ENCODE measurements at regions not wholly inside any gene's neighbourhood (a gene's known extent, or its start where the extent isn't known, plus 50 kb on each side); places are given as distances from the start of the nearest gene placed in this dataset.
"Not testable (repeated sequence)": the region's sequence is repeated elsewhere in the genome, so short reads cannot be mapped to it uniquely, and the experiment has no call there.

- H4K8ac ChIP-seq (ENCODE audit: low read length): no peak overlapping the region
- no peak overlapping the region for H3K18ac ChIP-seq (ENCODE audit: low read depth in 1 of 2, low read length in 2 of 2)
- H3K4ac ChIP-seq (ENCODE audit: low read depth in 1 of 2, low read length in 2 of 2): no peak overlapping the region
- no peak overlapping the region for H3K23ac ChIP-seq (ENCODE audit: low read length in 2 of 2)
- H2BK12ac ChIP-seq (ENCODE audit: low read length in 2 of 2): no peak overlapping the region
- no peak overlapping the region for H3K4me2 ChIP-seq (ENCODE audit: low read length, poor library complexity, severe bottlenecking)
- no peak overlapping the region for H3K4me3 ChIP-seq (ENCODE audit: insufficient read depth in 1 of 2, low read depth in 1 of 2, low read length in 2 of 2)
- no peaks in the 10 kb centered on the region for H3K4me1 ChIP-seq (ENCODE audit: control insufficient read depth, insufficient read depth, low read depth, low read length)
- WGBS: 92% methylated on average over 2 of the region's 2 CpGs
- H2AFZ ChIP-seq (ENCODE audit: low read depth, low read length): no peak overlapping the region
- no peak overlapping the region for H2BK120ac ChIP-seq (ENCODE audit: low read depth, low read length)
- no peaks in the 10 kb centered on the region for H3K79me1 ChIP-seq (replicated peaks; ENCODE audit: low read length, poor library complexity, severe bottlenecking)
- H3K9ac ChIP-seq (ENCODE audit: low read length): no peak overlapping the region
- H3K9me3 ChIP-seq (ENCODE audit: control insufficient read depth, low read length): no peaks in the 10 kb centered on the region
- H2AK5ac ChIP-seq (ENCODE audit: low read length, severe bottlenecking): no peak overlapping the region
- no peaks in the 10 kb centered on the region for H3K36me3 ChIP-seq (ENCODE audit: control insufficient read depth in 1 of 2, insufficient read depth in 2 of 2, low read depth in 1 of 2, low read length in 2 of 2)
- H3K27ac ChIP-seq (ENCODE audit: low read length, poor library complexity, severe bottlenecking): no peak overlapping the region
- no peak for DNase-seq
- H2BK15ac ChIP-seq (ENCODE audit: low read depth, poor library complexity, severe bottlenecking): no peak overlapping the region
- no peak overlapping the region for H4K91ac ChIP-seq (ENCODE audit: low read length)
- no peak overlapping the region for H2BK5ac ChIP-seq (ENCODE audit: low read depth, low read length, poor library complexity, severe bottlenecking)
- H3K27me3 ChIP-seq (ENCODE audit: control insufficient read depth in 1 of 2, insufficient read depth in 1 of 2, low read length in 2 of 2): no peaks in the 10 kb centered on the region
- no peak overlapping the region for H3K14ac ChIP-seq (ENCODE audit: low read length in 2 of 2)
Observed at GRCh38 chr6:62982951-62983350, 228.3 kb upstream of the FKBP1C start.

GRCh38 chr6:62991696-62992095 lies 219.6 kb upstream of the FKBP1C start:
- not testable (repeated sequence) for H2BK5ac ChIP-seq (ENCODE audit: low read depth, low read length, poor library complexity, severe bottlenecking); H2AFZ ChIP-seq (ENCODE audit: low read depth, low read length); H2BK15ac ChIP-seq (ENCODE audit: low read depth, poor library complexity, severe bottlenecking); H4K91ac ChIP-seq (ENCODE audit: low read length); H2BK12ac ChIP-seq (ENCODE audit: low read length in 2 of 2); H3K4me1 ChIP-seq (ENCODE audit: control insufficient read depth, insufficient read depth, low read depth, low read length); H3K27me3 ChIP-seq (ENCODE audit: control insufficient read depth in 1 of 2, insufficient read depth in 1 of 2, low read length in 2 of 2); H3K4ac ChIP-seq (ENCODE audit: low read depth in 1 of 2, low read length in 2 of 2); H2AK5ac ChIP-seq (ENCODE audit: low read length, severe bottlenecking); H3K9me3 ChIP-seq (ENCODE audit: control insufficient read depth, low read length); H3K36me3 ChIP-seq (ENCODE audit: control insufficient read depth in 1 of 2, insufficient read depth in 2 of 2, low read depth in 1 of 2, low read length in 2 of 2); DNase-seq; H3K14ac ChIP-seq (ENCODE audit: low read length in 2 of 2); H3K79me1 ChIP-seq (replicated peaks; ENCODE audit: low read length, poor library complexity, severe bottlenecking); H3K9ac ChIP-seq (ENCODE audit: low read length); H3K27ac ChIP-seq (ENCODE audit: low read length, poor library complexity, severe bottlenecking); H3K23ac ChIP-seq (ENCODE audit: low read length in 2 of 2); H2BK120ac ChIP-seq (ENCODE audit: low read depth, low read length); H3K4me2 ChIP-seq (ENCODE audit: low read length, poor library complexity, severe bottlenecking); H3K18ac ChIP-seq (ENCODE audit: low read depth in 1 of 2, low read length in 2 of 2); H3K4me3 ChIP-seq (ENCODE audit: insufficient read depth in 1 of 2, low read depth in 1 of 2, low read length in 2 of 2); H4K8ac ChIP-seq (ENCODE audit: low read length)
- WGBS: 96% methylated on average over 2 of the region's 4 CpGs

DNA sequence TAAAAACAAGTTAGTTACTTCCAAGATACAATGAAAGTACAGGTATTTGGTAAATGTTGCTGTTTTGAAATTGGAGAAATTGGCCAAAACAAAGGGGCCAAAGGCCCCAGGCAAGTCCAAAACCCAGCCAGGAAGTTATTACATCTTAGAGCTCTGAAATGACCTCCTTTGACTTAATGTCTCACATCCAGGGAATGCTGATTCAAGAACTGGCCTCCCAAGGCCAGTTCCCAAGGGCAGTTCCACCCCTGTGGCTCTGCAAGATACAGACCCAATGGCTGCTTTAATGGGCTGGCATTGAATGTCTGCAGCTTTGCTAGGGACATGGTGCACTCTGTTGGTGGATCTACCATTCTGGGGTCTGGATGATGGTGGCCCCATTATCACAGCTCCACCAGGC lies 217.3 kb upstream of the FKBP1C start:
- H3K14ac ChIP-seq (ENCODE audit: low read length in 2 of 2): no peak overlapping the region
- H3K18ac ChIP-seq (ENCODE audit: low read depth in 1 of 2, low read length in 2 of 2): no peak overlapping the region
- H2BK12ac ChIP-seq (ENCODE audit: low read length in 2 of 2): no peak overlapping the region
- H3K4ac ChIP-seq (ENCODE audit: low read depth in 1 of 2, low read length in 2 of 2): no peak overlapping the region
- peaks cover 2% of the 10 kb centered on the region for H3K79me1 ChIP-seq (replicated peaks; ENCODE audit: low read length, poor library complexity, severe bottlenecking)
- no peak overlapping the region for H2BK15ac ChIP-seq (ENCODE audit: low read depth, poor library complexity, severe bottlenecking)
- H3K27me3 ChIP-seq (ENCODE audit: control insufficient read depth in 1 of 2, insufficient read depth in 1 of 2, low read length in 2 of 2): no peaks in the 10 kb centered on the region
- H3K36me3 ChIP-seq (ENCODE audit: control insufficient read depth in 1 of 2, insufficient read depth in 2 of 2, low read depth in 1 of 2, low read length in 2 of 2): no peaks in the 10 kb centered on the region
- H3K27ac ChIP-seq (ENCODE audit: low read length, poor library complexity, severe bottlenecking): no peak overlapping the region
- no peak overlapping the region for H4K91ac ChIP-seq (ENCODE audit: low read length)
- H3K4me3 ChIP-seq (ENCODE audit: insufficient read depth in 1 of 2, low read depth in 1 of 2, low read length in 2 of 2): no peak overlapping the region
- H3K4me1 ChIP-seq (ENCODE audit: control insufficient read depth, insufficient read depth, low read depth, low read length): peaks cover 5% of the 10 kb centered on the region
- H3K4me2 ChIP-seq (ENCODE audit: low read length, poor library complexity, severe bottlenecking): no peak overlapping the region
- H2BK120ac ChIP-seq (ENCODE audit: low read depth, low read length): no peak overlapping the region
- H3K9ac ChIP-seq (ENCODE audit: low read length): no peak overlapping the region
- H4K8ac ChIP-seq (ENCODE audit: low read length): no peak overlapping the region
- no peak overlapping the region for H2AFZ ChIP-seq (ENCODE audit: low read depth, low read length)
- no peak overlapping the region for H3K23ac ChIP-seq (ENCODE audit: low read length in 2 of 2)
- no peaks in the 10 kb centered on the region for H3K9me3 ChIP-seq (ENCODE audit: control insufficient read depth, low read length)
- DNase-seq: no peak
- no peak overlapping the region for H2AK5ac ChIP-seq (ENCODE audit: low read length, severe bottlenecking)
- H2BK5ac ChIP-seq (ENCODE audit: low read depth, low read length, poor library complexity, severe bottlenecking): no peak overlapping the region

- no CpG with 5 or more reads among the region's 2 CpGs for WGBS
- Histone ChIP-seq H3K14ac (ENCODE audit: low read length in 2 of 2) (no peak overlapping the region), H3K4me1 (ENCODE audit: control insufficient read depth, insufficient read depth, low read depth, low read length) (peaks cover 5% of the 10 kb centered on the region), H4K8ac (ENCODE audit: low read length) (no peak overlapping the region), H3K23ac (ENCODE audit: low read length in 2 of 2) (no peak overlapping the region), H3K9ac (ENCODE audit: low read length) (no peak overlapping the region), H3K4me2 (ENCODE audit: low read length, poor library complexity, severe bottlenecking) (no peak overlapping the region), H2AK5ac (ENCODE audit: low read length, severe bottlenecking) (no peak overlapping the region), H3K4ac (ENCODE audit: low read depth in 1 of 2, low read length in 2 of 2) (no peak overlapping the region), H2BK120ac (ENCODE audit: low read depth, low read length) (no peak overlapping the region), H2BK5ac (ENCODE audit: low read depth, low read length, poor library complexity, severe bottlenecking) (peak overlapping the region; percentile 82), H3K27ac (ENCODE audit: low read length, poor library complexity, severe bottlenecking) (peak overlapping the region; percentile 99), H2BK15ac (ENCODE audit: low read depth, poor library complexity, severe bottlenecking) (no peak overlapping the region), H2AFZ (ENCODE audit: low read depth, low read length) (no peak overlapping the region), H3K79me1 (replicated peaks; ENCODE audit: low read length, poor library complexity, severe bottlenecking) (peaks cover 2% of the 10 kb centered on the region), H3K18ac (ENCODE audit: low read depth in 1 of 2, low read length in 2 of 2) (no peak overlapping the region), H3K27me3 (ENCODE audit: control insufficient read depth in 1 of 2, insufficient read depth in 1 of 2, low read length in 2 of 2) (no peaks in the 10 kb centered on the region), H3K9me3 (ENCODE audit: control insufficient read depth, low read length) (no peaks in the 10 kb centered on the region), H3K4me3 (ENCODE audit: insufficient read depth in 1 of 2, low read depth in 1 of 2, low read length in 2 of 2) (no peak overlapping the region), H3K36me3 (ENCODE audit: control insufficient read depth in 1 of 2, insufficient read depth in 2 of 2, low read depth in 1 of 2, low read length in 2 of 2) (no peaks in the 10 kb centered on the region), H2BK12ac (ENCODE audit: low read length in 2 of 2) (no peak overlapping the region), H4K91ac (ENCODE audit: low read length) (no peak overlapping the region)
- no peak for DNase-seq
Observed at GRCh38 chr6:62998022-62998421, 213.2 kb upstream of the FKBP1C start.

Data from mesenchymal stem cell (in vitro differentiated cells and primary cell).